ENCODE measurements at regions not wholly inside any gene's neighbourhood (a gene's known extent, or its start where the extent isn't known, plus 50 kb on each side); places are given as distances from the start of the nearest gene placed in this dataset.

DNA sequence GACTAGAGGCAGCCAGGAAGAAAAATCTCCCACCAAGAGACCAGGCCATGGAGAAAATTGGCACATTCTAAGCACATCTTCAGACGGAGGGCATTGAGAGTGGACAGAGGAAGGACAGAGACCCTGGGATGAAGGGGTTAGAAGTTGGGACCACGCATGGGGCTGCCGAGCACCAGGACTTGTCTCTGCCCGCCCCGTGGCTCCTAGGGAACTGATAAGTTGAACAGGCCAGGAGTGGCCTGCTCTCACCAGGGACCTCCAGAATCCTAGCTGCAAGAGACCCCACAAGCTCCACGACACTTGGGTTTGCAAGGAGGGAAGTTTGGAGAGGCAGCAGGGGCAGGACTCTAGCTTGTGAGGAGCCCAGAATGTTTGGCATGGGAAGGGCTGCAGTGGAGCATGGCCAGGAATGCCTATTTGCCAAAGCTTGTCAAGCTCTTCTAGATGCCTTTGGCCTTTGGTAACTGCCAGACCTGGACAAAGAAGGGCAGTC lies 355.1 kb downstream of the NSUN3 start:
- TF ChIP-seq, protein P1, sequence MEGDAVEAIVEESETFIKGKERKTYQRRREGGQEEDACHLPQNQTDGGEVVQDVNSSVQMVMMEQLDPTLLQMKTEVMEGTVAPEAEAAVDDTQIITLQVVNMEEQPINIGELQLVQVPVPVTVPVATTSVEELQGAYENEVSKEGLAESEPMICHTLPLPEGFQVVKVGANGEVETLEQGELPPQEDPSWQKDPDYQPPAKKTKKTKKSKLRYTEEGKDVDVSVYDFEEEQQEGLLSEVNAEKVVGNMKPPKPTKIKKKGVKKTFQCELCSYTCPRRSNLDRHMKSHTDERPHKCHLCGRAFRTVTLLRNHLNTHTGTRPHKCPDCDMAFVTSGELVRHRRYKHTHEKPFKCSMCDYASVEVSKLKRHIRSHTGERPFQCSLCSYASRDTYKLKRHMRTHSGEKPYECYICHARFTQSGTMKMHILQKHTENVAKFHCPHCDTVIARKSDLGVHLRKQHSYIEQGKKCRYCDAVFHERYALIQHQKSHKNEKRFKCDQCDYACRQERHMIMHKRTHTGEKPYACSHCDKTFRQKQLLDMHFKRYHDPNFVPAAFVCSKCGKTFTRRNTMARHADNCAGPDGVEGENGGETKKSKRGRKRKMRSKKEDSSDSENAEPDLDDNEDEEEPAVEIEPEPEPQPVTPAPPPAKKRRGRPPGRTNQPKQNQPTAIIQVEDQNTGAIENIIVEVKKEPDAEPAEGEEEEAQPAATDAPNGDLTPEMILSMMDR (optimal IDR thresholded peaks at IDR 0.05 in 1 of 3, IDR thresholded peaks at IDR 0.05 in 1 of 3, conservative IDR thresholded peaks at IDR 0.05 in 1 of 3; ENCODE audit: extremely low read depth in 1 of 3, insufficient read depth in 2 of 3, low read length in 3 of 3) = no peak
- no peak for TF ChIP-seq EZH2 (IDR thresholded peaks at IDR 0.05; ENCODE audit: low read length)

Data from keratinocyte (primary cell).